Neural progenitor cell (in vitro differentiated cells): ENCODE measurements at regions not wholly inside any gene's neighbourhood (a gene's known extent, or its start where the extent isn't known, plus 50 kb on each side); places are given as distances from the start of the nearest gene placed in this dataset.

Source experiments
- EZH2 ChIP-seq: fragments of 200-600 bp; sonication (generic); IDR thresholded peaks from 2 replicates; pipeline ENCODE4 v1.6.1; 2017; ENCODE audit warnings: antibody characterized with exemption, mild to moderate bottlenecking, moderate library complexity
- TF ChIP-seq, protein P1 (sequence below): fragments of 200-600 bp; sonication (generic); IDR thresholded peaks from 2 replicates; pipeline ENCODE4 v1.5.1; 2017; ENCODE audit warnings: antibody characterized with exemption, mild to moderate bottlenecking

DNA sequence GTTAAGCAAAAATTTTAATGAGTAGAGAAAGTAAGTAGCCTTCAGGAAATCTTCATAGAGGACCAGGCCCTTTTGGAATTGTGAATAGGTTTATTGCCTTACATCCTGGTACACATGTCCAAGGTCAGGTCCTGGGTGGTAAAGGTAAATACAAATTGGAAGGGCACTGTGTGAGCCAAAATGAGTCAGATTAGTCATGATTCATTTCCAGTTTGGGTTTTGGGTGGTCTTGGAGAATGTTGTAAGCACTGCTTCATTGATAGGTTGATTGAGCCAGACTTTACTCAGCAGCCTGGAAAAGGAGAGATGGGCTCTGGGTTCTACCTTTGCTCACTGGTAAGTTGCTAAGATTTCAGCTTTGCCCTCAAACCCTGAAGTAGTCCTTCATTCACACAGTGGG is 82.5 kb upstream of the ZNF169 start:
- TF ChIP-seq, protein P1, sequence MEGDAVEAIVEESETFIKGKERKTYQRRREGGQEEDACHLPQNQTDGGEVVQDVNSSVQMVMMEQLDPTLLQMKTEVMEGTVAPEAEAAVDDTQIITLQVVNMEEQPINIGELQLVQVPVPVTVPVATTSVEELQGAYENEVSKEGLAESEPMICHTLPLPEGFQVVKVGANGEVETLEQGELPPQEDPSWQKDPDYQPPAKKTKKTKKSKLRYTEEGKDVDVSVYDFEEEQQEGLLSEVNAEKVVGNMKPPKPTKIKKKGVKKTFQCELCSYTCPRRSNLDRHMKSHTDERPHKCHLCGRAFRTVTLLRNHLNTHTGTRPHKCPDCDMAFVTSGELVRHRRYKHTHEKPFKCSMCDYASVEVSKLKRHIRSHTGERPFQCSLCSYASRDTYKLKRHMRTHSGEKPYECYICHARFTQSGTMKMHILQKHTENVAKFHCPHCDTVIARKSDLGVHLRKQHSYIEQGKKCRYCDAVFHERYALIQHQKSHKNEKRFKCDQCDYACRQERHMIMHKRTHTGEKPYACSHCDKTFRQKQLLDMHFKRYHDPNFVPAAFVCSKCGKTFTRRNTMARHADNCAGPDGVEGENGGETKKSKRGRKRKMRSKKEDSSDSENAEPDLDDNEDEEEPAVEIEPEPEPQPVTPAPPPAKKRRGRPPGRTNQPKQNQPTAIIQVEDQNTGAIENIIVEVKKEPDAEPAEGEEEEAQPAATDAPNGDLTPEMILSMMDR, result no peak
- no peak for TF ChIP-seq EZH2
